NCI-H2081 (cell line): ENCODE measurements at regions not wholly inside any gene's neighbourhood (a gene's known extent, or its start where the extent isn't known, plus 50 kb on each side); places are given as distances from the start of the nearest gene placed in this dataset.
"Not testable (repeated sequence)": the region's sequence is repeated elsewhere in the genome, so short reads cannot be mapped to it uniquely, and the experiment has no call there.

Source experiments
- DNase-seq, 2 experiments: peaks; one replicate each; lab custom pipeline; 2025; lab: John Stamatoyannopoulos, UW

- DNase-seq, result no peak
Measured at GRCh38 chr1:182003953-182004586, 57.4 kb downstream of the ZNF648 start.

GRCh38 chr1:182003025-182003725, 58.3 kb downstream of the ZNF648 start:
- DNase-seq, result no peak

DNA sequence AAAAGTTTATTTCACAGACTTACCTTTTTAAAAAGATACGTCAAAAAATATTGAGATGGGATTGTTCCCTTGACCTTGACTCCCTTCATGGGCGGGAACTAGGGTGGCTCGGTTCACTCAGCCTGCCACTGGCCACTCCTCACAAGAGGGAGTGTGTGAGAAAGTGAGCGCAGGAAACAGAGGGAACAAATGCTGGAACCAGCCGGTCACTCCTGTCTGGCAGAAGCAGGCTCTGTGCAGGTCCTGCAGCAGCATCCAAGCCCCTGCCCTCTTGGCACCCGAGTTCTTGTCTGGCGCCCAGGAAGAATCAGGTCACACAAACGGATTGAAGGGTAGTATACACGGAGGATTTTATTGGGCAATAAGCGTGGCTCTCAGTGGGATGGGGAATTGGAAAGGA, 58.9 kb downstream of the ZNF648 start:
- no peak for DNase-seq

- no peak for DNase-seq
Measured at GRCh38 chr1:181998858-181999257, 62.7 kb downstream of the ZNF648 start.

DNA sequence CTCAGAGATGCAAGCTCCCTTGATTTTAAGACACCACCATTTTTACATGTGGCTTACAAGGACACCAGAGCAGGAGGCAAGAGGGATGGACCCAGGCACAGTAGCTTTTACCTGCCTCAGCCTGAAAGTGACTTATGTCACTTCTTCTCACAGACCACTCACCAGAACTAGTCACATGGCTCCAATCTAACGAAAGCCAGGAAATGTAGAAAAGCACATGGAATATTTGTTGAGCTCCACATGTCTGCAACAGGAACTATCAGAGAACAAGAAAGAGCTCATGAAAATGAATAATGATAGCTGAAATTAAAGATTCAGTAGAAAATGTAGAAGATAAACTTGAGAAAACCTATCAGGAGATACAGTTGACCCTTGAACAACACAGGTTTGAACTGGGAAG, 69.4 kb downstream of the ZNF648 start:
- no peak for DNase-seq

DNA sequence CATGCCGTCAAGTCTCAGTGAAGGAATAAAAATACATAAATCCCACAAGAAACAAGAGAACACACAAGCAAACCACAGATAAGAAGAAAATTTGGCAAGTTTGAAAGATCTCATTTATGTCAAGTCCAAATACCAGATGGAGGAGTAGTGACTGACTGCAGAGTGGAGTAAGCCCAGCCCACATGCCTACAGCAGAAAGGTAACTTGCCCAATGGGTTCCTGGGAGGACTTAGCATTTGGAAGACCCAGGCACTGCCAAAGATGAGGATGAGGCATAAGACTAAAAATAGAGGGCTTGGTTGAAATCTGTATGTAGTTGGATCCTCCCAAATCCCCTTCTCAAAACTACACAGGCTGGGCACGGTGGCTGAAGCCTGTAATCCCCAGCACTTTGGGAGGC, 70.8 kb downstream of the ZNF648 start:
- no peak for DNase-seq

DNA sequence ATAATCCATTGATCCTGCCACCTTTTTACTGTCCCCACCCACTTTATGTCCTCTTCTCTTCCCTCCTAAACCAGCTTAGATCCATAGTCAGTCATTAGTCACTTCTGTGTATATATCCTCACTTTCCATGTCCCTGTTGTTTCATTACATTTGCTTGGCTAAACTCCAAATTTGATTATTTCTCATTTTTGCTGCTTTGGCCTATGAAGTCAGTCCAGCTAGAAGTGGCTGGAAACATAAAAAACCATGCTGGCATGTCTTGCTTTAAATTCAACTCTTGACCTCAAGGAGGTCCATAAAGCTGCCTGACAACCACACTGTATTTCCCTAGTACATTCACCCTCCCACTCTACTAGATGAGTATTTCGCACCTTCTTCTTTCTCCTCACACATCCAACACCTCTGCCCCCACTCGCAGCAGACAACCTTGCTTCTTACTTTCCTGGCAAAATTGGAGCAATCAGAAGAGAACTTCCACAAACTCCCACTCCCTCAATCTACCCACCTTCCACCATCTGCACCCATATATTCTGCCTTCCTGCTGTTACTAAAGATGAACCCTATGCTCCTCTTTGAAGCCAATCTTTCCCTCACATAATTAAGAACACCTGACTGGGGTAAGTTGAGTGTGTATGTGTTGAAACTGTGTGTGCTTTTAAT, 72.1 kb downstream of the ZNF648 start:
- DNase-seq, result no peak

DNA sequence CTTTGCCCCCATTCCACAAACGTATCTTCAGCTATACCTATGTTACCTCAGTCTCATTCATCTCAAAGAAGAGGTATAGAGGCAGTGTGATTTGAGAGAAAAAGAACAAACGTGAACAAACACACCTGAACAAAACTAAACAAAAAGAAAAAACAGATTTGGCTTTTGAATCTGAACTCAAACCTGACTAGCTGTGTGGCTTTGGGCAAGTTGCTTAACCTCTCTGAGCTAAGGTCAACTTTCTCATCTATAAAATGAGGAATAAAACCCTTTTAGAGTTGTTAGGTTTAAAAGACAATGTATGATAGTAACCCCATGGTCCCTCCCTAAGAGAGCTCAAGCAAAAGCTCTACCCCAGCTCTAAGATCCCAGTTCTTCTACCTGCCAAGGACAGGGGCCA, 73.5 kb downstream of the ZNF648 start:
- no peak for DNase-seq

DNA sequence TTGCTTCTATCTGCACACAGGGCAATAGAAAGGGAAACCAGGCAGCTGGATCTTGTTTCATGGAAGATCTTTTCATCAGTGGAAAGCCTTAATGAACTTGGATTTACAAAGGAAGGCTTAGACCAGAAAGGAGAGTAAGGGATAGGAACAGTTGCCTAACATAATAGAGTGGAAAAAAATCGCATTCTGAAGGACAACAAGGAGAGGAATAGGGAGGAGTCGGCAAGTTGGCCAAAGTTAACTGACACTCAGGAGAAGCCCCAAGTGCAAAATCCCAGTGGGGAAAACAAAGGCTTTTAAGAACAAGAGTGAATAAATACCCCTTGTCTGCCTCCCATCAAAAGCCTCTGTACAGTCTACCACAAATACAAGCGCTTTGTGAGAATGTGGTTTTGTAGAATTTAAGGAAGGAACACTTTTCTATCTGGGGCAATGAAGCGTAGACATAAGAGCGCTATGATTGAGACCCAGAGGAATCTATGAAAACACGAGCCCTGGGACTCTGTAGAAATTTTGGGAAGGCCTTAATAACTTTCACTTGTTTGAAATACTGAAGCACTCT, 74.1 kb downstream of the ZNF648 start:
- no peak for DNase-seq

GRCh38 chr1:181986907-181987305, 74.6 kb downstream of the ZNF648 start:
- no peak for DNase-seq

- DNase-seq, result no peak
Measured at GRCh38 chr1:181985936-181986906, 75.3 kb downstream of the ZNF648 start.

DNA sequence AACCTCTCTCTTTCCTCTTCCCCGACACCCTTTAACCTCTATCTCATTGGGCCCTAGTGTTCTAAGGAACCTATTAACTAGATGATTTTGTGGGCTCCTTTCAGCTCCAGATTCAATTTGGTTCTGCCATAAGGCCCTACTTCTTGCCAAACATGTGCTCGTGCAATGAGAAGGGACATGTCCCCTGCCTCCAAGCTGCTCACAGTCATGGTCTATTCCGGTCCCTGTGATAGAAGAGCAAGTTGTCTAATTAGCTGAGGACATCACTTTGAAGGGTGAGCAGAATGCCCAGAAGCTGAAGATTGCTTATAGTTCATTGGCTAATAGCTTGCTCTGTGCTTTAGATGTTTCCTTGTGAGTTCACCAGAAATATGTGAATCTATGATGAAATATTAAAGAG, 76.2 kb downstream of the ZNF648 start:
- DNase-seq, result no peak

GRCh38 chr1:181984006-181984405, 77.5 kb downstream of the ZNF648 start:
- no peak for DNase-seq

- no peak for DNase-seq
Measured at GRCh38 chr1:181981821-181982220, 79.7 kb downstream of the ZNF648 start.

DNA sequence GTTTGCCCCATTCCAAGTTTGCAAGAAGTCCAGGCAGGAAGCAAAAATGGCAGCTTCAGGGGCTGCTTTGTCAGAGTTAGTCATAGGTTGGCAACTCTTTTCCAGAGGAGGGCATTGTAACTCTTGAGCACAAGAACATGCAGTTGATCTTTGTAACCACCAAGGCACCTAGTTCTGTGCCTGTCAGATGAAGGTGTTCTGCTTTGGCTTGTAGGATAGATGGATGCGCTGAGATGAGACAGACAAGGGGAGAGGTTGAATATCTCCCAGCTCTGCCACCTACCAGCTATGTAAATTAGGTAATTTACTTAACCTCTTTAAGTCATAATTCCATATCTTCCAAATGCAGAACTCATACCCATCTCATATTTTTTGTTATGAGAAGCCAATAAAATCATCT, 89.3 kb downstream of the ZNF648 start:
- DNase-seq, result no peak

GRCh38 chr1:181971424-181971823, 90.1 kb downstream of the ZNF648 start:
- DNase-seq, result no peak

- no peak for DNase-seq
Measured at GRCh38 chr1:181969902-181970301, 91.6 kb downstream of the ZNF648 start.

DNA sequence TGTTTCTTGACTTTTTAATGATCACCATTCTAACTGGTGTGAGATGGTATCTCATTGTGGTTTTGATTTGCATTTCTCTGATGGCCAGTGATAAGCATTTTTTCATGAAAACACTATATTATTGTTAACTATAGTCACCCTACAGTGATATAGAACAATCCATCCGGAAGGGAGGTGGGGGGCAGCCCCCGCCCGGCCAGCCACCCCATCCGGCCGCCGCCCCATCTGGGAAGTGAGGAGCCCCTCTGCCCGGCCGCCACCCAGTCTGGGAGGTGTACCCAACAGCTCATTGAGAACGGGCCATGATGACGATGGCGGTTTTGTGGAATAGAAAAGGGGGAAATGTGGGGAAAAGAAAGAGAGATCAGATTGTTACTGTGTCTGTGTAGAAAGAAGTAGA, 106.8 kb downstream of the ZNF648 start:
- not testable (repeated sequence) for DNase-seq

DNA sequence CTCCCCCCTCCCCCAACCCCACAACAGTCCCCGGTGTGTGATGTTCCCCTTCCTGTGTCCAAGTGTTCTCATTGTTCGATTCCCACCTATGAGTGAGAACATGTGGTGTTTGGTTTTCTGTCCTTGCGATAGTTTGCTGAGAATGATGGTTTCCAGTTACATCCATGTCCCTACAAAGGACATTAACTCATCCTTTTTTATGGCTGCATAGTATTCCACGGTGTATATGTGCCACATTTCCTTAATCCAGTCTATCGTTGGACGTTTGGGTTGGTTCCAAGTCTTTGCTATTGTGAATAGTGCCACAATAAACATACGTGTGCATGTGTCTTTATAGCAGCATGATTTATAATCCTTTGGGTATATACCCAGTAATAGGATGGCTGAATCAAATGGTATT, 107.3 kb downstream of the ZNF648 start:
- not testable (repeated sequence) for DNase-seq

- DNase-seq, result no peak
Measured at GRCh38 chr1:181953596-181953995, 107.9 kb downstream of the ZNF648 start.

DNA sequence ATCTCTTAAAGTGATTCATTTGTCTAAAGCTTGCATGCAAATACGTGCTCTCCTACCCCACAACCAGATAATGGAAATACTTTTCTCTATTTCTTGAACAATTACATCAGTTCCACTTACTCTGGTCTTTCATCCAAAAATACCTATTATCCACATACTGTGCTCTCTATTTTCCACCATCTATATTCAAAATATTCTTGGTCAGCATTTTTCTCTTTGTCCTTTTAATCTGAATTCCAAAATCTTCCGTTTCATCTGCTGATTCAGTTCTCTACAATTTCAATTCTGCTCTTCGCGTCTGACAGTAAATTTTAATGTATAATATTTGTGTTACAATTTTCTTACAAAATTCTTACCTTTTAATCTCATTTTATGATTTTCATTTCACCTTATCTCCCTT, 110.3 kb downstream of the ZNF648 start:
- DNase-seq, result no peak

DNA sequence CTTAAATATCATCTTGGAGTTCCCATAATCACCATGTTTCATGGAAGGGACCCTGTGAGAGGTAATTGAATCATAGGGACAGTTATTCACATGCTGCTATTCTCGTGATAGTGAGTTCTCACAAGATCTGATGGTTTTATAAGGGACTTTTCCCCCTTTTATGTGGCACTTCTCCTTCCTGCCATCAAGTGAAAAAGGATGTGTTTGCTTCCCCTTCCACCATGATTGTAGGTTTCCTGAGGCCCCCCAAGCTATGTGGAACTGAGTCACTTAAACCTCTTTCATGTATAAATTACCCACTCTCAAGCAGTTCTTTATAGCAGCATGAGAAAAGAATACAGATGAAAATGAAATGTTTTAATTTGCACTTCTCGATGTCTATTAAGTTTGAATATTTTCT, 112.0 kb downstream of the ZNF648 start:
- no peak for DNase-seq
